C1 segment of cervical spinal cord (tissue), 14 donors: ENCODE measurements at regions not wholly inside any gene's neighbourhood (a gene's known extent, or its start where the extent isn't known, plus 50 kb on each side); places are given as distances from the start of the nearest gene placed in this dataset.
"Not testable (repeated sequence)": the region's sequence is repeated elsewhere in the genome, so short reads cannot be mapped to it uniquely, and the experiment has no call there.

Experiments
- DNase-seq, 14 donors: peaks; one replicate each; lab custom pipeline; 2025; lab: John Stamatoyannopoulos, UW

DNA sequence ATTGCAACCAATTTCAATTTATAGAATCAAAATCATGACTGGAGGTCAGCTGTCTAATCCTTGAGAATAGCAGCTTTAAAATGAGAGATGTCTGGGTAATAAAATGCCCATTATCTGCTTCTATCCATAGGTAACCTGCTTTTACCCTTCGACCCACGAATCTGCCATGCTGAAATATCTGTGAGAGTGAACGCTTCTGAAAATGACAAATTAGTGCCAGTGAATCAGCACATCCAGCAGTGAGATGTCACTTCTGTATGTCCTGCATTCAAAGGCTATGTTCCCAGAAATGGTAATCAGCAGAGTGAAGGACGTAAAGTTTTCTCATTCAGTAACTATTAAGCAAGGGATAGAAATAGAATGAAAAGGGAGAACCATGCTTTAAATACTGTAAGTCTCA lies 532.4 kb upstream of the ITGA1 start:
- DNase-seq = no peak

DNA sequence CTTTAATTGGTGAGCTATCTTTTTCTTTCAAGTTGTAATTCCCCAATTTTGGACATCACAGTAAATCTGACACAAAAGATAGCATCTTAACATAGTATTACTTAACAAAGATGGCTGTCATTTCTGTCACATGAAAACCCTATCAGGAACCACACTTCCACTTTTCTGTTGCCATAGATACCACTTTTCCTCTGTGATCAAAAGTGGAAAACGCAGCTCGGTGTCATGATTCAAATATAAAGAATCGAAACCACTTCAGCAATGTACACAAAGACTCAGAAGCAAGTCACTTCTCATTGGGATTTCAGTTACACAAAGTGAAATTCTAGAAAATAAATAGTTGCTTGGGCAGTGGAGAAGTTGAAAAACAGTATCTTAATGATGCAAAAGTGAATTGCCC lies 524.9 kb upstream of the ITGA1 start:
- DNase-seq = no peak

- no peak for DNase-seq
Measured at GRCh38 chr5:52269401-52269800, 518.3 kb upstream of the ITGA1 start.

GRCh38 chr5:52269859-52270258 lies 517.9 kb upstream of the ITGA1 start:
- DNase-seq = no peak

DNA sequence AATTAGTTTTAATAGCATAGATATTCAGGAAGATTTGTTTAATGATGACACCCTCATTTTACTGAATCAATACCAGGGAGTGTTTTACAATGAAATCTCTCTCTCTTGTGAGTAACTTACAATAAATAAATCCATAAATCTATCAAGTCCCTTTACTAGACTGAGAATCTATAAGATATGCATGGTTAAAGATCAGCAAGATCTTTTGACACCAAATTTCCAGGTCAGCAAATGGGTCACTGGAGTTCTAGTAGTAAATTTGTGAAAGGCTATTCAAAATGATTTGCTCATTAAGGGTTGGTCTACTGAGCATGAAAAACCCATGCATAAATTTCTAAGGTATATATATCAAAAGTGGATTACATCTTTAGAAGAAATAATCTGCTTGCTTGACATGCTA lies 512.1 kb upstream of the ITGA1 start:
- no peak for DNase-seq

DNA sequence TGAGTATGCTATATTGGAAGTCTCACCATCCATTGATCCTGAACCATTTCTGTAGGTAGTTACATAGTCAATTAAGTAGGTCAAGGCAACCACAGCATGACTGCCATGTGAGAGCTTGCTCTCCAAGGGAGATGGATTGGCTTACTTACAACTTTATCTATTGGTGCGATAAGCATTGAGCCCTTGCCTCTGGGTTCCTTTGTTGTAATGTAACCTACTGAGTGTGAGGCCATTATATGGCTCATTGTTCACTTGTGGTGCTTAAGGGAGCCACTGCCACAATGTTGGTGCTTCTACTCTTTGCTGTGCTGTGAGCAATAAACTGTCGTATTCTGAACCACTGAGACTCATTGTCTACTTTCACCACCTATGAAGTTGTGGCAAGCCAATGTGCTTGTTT lies 510.6 kb upstream of the ITGA1 start:
- no peak for DNase-seq

DNA sequence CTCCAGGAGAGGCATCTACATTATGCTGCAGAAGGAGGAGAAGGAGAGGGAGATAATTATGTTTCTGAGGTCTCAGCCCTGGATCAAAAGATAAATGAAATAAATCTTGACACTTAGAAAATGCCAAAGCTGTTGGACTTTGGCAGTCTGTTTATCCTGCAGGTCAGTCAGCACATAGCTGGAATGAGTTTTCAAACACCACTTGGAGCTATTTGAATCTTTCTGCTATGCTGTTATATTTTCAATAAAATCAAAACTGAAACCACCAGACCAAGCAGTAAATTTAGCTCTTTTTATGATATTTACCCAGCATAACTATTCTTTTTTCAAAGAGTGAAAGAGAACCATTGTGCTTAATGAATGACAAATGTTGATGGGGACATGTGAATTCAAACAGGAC lies 505.1 kb upstream of the ITGA1 start:
- no peak for DNase-seq

GRCh38 chr5:52283221-52283620 lies 504.5 kb upstream of the ITGA1 start:
- DNase-seq = no peak

GRCh38 chr5:52300703-52301372 lies 486.9 kb upstream of the ITGA1 start:
- no peak for DNase-seq

DNA sequence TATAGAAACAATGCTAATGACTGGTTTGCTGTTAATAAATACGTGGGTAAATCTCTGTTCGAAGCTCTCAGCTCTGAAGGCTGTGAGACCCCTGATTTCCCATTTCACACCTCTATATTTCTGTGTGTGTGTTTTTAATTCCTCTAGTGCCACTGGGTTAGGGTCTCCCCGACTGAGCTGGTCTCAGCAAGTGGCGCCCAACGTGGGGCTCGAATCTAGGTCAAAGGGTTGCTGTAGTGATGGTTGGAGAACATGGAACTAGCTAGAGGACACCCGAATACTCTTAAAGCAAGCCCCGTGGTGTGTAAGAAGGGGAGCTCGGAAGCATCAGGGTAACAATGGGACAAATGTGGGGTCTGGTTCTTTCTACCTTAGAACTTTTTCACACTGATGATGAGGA lies 482.9 kb upstream of the ITGA1 start:
- not testable (repeated sequence) for DNase-seq

- DNase-seq = no peak
Measured at GRCh38 chr5:52328220-52328806, 459.4 kb upstream of the ITGA1 start.

DNA sequence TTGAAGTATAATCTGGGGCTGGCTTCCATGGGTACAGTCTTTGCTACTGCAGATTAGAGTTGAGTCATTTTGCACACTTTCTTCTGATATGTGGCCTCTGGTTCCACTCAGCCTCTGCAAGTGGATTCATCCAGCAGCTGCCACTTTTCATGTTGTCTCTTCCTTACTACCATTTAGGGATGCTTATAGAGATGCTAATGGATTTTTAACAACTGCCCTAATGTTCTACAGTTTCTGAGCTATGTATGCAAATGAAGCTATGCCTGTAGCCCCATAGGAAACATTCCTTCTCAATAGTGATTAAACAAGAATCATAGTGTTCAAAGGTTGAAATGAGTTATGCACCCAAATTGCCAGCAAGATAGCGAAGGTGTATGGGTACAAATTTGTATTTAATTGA lies 456.0 kb upstream of the ITGA1 start:
- no peak for DNase-seq

GRCh38 chr5:52334367-52334766 lies 453.3 kb upstream of the ITGA1 start:
- no peak for DNase-seq

DNA sequence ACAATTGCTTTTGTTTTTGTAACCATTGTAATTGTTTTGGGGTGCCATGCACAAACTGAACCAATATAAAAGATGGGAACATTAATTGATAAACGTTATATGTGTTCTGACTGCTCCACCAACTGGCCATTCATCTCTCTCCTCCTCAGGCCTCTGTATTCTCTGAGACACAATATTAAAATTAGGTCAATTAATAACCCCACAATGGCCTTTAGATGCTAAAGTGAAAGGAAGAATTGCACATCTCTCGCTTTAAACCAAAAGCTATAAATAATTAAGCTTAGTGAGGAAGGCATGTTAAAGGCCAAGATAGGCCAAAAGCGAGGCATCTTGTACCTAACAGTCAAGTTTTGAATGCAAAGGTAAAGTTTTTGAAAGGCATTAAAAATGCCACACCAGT lies 448.4 kb upstream of the ITGA1 start:
- DNase-seq = no peak

DNA sequence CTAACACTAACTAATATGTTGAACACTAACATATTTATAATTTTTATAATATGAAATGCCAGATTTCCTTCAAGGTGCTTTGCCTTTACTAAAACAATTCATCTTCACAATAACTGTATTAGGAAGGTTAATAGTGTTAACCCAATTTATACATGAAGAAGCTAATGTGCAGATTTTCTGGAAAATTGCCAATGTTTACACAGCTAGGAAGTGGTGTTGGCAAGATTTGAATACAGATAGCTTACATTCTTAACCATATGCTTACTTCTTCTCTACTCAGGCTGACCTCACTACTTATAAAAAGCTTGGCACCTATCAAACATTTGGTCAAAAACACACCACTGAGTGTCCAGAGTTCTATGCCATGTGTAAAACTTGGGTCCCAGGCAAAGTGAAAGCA lies 445.4 kb upstream of the ITGA1 start:
- no peak for DNase-seq

- no peak for DNase-seq
Measured at GRCh38 chr5:52356311-52356918, 431.3 kb upstream of the ITGA1 start.

DNA sequence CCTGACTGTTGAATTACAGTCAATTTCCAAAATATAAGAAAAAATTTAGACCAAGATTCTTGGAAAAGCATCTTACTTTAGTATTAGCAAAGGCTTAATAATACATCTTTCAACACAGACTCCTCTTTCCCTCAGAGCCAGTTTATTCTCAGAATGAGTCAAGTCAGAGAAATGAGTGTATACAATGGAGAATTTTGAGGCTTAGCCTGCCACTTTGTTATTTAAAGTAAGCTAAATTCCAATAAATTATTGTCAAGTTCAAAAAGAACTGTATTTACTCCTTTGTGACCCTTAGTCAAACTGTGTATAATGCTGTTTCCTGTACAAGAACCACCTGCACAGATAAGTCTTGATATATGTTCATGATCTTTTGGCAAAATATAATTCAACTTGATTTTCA lies 428.5 kb upstream of the ITGA1 start:
- DNase-seq = no peak

GRCh38 chr5:52360985-52361384 lies 426.7 kb upstream of the ITGA1 start:
- no peak for DNase-seq

DNA sequence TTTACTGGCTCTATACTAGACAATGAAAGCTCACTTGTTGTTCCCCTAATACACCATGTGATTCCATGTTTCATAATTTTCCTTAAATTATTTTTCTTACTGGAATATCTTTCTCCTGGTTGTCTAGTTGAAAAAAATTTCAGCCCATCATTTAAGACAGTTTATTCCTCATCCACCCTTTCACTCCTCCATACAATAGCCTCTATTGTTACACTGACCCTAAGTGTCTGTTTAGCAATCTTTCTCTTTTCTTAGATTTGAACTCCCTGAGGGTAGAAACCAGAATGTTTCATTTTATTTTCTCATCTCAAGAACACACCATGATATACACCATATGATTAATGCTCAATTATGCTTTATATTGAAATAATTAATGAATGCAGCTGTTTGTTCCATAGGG lies 413.4 kb upstream of the ITGA1 start:
- DNase-seq = no peak

GRCh38 chr5:52375969-52376368 lies 411.7 kb upstream of the ITGA1 start:
- DNase-seq = no peak

- no peak for DNase-seq
Measured at GRCh38 chr5:52376592-52376991, 411.1 kb upstream of the ITGA1 start.

DNA sequence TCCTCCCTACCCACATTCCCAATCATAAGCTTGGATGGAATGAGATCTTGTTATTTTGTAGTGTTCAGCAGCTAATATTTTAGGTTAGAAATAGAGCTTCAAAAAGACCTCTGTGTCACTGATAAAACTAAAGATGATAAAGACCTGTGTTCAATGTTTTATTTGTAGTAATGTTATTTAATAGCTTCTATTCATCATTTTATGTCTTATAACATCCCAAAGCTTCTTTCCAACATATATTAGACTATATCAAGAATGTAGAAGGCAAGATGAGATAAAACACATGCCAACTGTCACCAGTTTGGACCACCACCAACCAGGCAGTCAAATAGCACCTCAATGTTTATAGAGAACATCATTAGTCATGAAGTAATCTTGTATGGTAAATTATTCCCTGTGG lies 409.5 kb upstream of the ITGA1 start:
- DNase-seq = no peak

DNA sequence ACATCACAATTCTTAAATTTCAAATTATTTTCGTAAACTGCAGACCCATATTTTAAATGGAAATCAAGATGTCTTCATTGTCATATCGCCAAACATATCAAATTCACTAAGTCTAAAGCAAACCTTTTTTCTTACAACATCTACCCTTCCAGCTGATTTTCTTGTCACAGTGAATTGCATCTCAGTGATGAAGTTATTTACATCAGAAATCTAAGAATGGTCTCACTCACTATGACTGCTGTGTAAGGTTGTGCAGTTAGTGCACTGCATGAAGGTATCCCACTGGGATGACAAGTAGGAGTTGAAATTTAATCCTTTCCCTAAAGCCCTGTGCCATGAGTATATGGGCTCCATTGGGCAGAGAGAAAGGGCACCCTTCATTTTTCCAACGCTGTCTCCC lies 399.4 kb upstream of the ITGA1 start:
- DNase-seq = no peak

GRCh38 chr5:52392321-52392720 lies 395.4 kb upstream of the ITGA1 start:
- no peak for DNase-seq
